Endothelial cell of umbilical vein (primary cell): ENCODE measurements at regions not wholly inside any gene's neighbourhood (a gene's known extent, or its start where the extent isn't known, plus 50 kb on each side); places are given as distances from the start of the nearest gene placed in this dataset.

Experiments
- CTCF ChIP-seq, 2 donors: IDR thresholded peaks; 1 replicate in 1 of 2; 2 replicates in 1 of 2; pipeline ENCODE4 v1.5.1; 2011; ENCODE audit warnings: low read length in 2 of 2, mild to moderate bottlenecking in 2 of 2, moderate library complexity in 2 of 2, control low read depth in 1 of 2, inconsistent platforms in 1 of 2, low read depth in 1 of 2; ENCODE audit not compliant: insufficient read depth in 1 of 2; ENCODE audit errors: extremely low read depth in 1 of 2
- EZH2 ChIP-seq: IDR thresholded peaks from 2 replicates; pipeline ENCODE4 v1.6.1; 2012; ENCODE audit warnings: borderline replicate concordance, low read depth, mild to moderate bottlenecking, moderate library complexity, low read length, inconsistent platforms; ENCODE audit not compliant: severe bottlenecking

GRCh38 chr2:147086715-147087114 lies 758.1 kb upstream of the ACVR2A start:
- TF ChIP-seq CTCF (IDR thresholded peaks at IDR 0.05; ENCODE audit: extremely low read depth in 1 of 2, insufficient read depth in 1 of 2, low read depth in 1 of 2, low read length in 2 of 2) (no peak), EZH2 (no peak)
